Panc1 (cell line): ENCODE measurements at regions not wholly inside any gene's neighbourhood (a gene's known extent, or its start where the extent isn't known, plus 50 kb on each side); places are given as distances from the start of the nearest gene placed in this dataset.
A peak's percentile ranks its signal among the peaks of the same experiment; 100 is the strongest.
"Not testable (repeated sequence)": the region's sequence is repeated elsewhere in the genome, so short reads cannot be mapped to it uniquely, and the experiment has no call there.

Experiments
- ATAC-seq: fragments of 200-7000 bp; cut with Tn5 transposase; 2 replicates; pipeline ENCODE4 v1.9.1; 2020; ENCODE audit warnings: mild to moderate bottlenecking, moderate library complexity
- BruUV-seq: library from RNA; stranded (reverse); fragments of 400-500 nt; replicated peaks from 2 replicates; lab custom pipeline; 2021; lab: Mats Ljungman, UMichigan
- CTCF ChIA-PET: fragments of 300-600 bp; sonication (Branson Sonifier 250); formaldehyde crosslinking; loops from one replicate; lab custom pipeline; 2022; ENCODE audit warnings: antibody characterized with exemption; lab: Charles Lee
- POLR2A ChIA-PET: fragments of 300-600 bp; sonication (Branson Sonifier 250); formaldehyde crosslinking; loops from one replicate; lab custom pipeline; 2022; ENCODE audit warnings: antibody characterized with exemption; lab: Charles Lee
- DNase-seq: peaks from one replicate; pipeline ENCODE4 v3.0.0-alpha.2; 2010; ENCODE audit warnings: low read depth, low spot score
- H3K27ac ChIP-seq: 2 replicates; pipeline ENCODE4 v1.5.1; 2011; ENCODE audit warnings: mild to moderate bottlenecking, low read length, inconsistent platforms
- H3K27me3 ChIP-seq: fragments of 200-500 bp; sonication (Bioruptor generic); 2 replicates; pipeline ENCODE4 v1.6.0; 2014; ENCODE audit warnings: low read length, inconsistent platforms; ENCODE audit not compliant: control insufficient read depth, insufficient read depth
- H3K36me3 ChIP-seq: fragments of 200-500 bp; sonication (Bioruptor generic); 2 replicates; pipeline ENCODE4 v1.5.1; 2014; ENCODE audit warnings: inconsistent platforms, mild to moderate bottlenecking, low read length, moderate library complexity; ENCODE audit not compliant: control insufficient read depth, insufficient read depth
- H3K4me1 ChIP-seq: 2 replicates; pipeline ENCODE4 v1.5.1; 2011; ENCODE audit warnings: inconsistent platforms, mild to moderate bottlenecking, low read length, moderate library complexity; ENCODE audit not compliant: control insufficient read depth, insufficient read depth
- H3K4me3 ChIP-seq, 2 experiments: 2 replicates each; pipeline ENCODE4 v1.5.1; 2011 to 2012; ENCODE audit warnings: low read depth in 2 of 2, low read length in 2 of 2, mild to moderate bottlenecking in 2 of 2, inconsistent platforms in 1 of 2, moderate library complexity in 1 of 2
- H3K9me3 ChIP-seq: fragments of 200-500 bp; sonication (Bioruptor generic); 2 replicates; pipeline ENCODE4 v1.5.1; 2014; ENCODE audit warnings: low read depth, mild to moderate bottlenecking, inconsistent platforms, low read length, moderate library complexity; ENCODE audit not compliant: control insufficient read depth, insufficient read depth
- in situ Hi-C: cut with HindIII; loops from 2 replicates; pipeline ENCODE4 v1.10.0; 2016; ENCODE audit warnings: low sequenced_read_pairs, low pct_unique_long_range_greater_than_20kb
- intact Hi-C: fragments of 100-400 bp; cut with micrococcal nuclease; formaldehyde crosslinking; loops from one replicate; pipeline ENCODE4 v1.10.0; 2022; ENCODE audit not compliant: unreplicated experiment
- TF ChIP-seq, protein P1 (sequence below): fragments of 450-650 bp; IDR thresholded peaks from 2 replicates; pipeline ENCODE4 v1.5.1; 2017; ENCODE audit warnings: mild to moderate bottlenecking

DNA sequence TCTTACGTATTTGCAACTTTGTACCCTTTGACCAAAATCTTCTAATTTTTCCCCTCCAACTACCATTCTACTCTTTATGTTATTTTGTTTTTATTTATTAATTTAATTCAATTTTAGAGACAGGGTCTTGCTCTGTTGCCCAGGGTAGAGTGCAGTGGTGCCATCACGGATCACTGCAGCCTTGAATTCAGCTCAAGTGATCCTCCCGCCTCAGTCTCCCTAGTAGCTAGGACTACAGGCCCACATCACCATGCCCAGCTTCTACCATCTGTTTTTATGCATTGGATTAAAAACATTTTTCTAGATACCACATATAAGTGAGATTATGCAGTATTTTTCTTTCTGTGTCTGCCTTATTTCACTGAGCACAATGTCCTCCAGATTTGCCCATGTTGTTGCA, 2912.5 kb downstream of the RPIA start:
- H3K4me3 ChIP-seq, H3K9me3 ChIP-seq, BruUV-seq, CTCF ChIA-PET, H3K27ac ChIP-seq, H3K4me1 ChIP-seq, H3K36me3 ChIP-seq, ATAC-seq, in situ Hi-C loops, intact Hi-C loops, DNase-seq, H3K27me3 ChIP-seq, POLR2A ChIA-PET: not testable (repeated sequence)

DNA sequence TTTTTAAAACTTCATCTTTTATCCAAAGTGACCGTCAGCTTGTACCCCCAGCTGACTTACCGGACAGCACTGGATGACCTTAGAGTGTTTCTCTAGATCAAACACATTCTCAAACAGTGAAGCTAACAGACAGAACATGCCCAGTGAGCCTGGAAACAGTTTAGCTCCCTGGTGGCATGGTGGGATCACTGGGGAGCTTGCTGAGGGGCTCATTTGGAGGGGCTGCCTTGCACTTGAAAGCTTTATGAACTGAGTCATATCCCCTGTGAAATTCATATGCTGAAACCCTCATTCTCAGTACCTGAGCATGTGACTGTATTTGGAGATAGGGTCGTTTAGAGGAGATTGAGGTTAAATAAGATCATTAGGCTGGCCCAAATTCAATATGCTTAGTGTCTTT, 2913.2 kb downstream of the RPIA start:
- H3K9me3 ChIP-seq, H3K27me3 ChIP-seq, ATAC-seq, POLR2A ChIA-PET, H3K27ac ChIP-seq, BruUV-seq, DNase-seq, H3K36me3 ChIP-seq, H3K4me3 ChIP-seq, intact Hi-C loops, CTCF ChIA-PET, in situ Hi-C loops, H3K4me1 ChIP-seq: not testable (repeated sequence)

DNA sequence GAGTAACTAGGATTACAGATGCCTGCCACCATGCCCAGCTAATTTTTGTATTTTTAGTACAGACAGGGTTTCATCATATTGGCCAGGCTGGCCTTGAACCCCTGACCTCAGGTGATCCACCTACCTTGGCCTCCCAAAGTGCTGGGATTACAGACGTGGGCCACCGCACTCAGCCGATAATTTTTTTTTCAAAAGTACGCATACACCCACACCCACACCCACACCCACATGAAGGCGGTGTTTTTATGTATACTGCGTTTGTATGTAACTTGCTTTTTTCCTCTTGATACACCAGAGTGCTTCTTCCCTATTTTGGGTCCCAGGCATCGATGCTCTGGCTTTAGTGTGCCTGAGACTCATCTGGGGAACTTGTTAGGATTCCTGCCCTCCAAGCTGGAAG, 2932.3 kb downstream of the RPIA start:
- in situ Hi-C loops, H3K4me1 ChIP-seq, H3K27ac ChIP-seq, BruUV-seq, POLR2A ChIA-PET, H3K9me3 ChIP-seq, H3K36me3 ChIP-seq, H3K27me3 ChIP-seq, DNase-seq, CTCF ChIA-PET, ATAC-seq, H3K4me3 ChIP-seq, intact Hi-C loops: not testable (repeated sequence)

DNA sequence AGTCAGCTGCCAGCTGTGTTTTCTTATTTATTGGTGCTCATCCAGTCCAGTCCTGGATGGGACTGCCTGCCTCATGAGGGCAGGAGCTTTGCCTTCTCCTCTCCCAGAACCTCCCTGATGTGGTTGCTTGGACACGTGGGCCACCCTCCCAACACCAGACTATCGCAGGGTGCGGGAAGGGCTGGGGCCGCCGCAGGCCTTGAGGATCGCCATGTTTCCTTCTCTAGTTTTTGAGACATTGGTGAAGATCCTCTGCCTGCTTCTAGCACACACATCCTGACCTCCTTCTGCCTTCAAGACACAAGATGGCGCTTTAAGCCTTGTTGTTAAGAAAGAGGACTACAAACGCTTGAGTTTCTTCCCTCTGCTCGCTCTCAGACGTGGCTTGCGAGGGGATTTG, 2937.0 kb downstream of the RPIA start:
- in situ Hi-C loops, ATAC-seq, H3K9me3 ChIP-seq, intact Hi-C loops, H3K4me1 ChIP-seq, BruUV-seq, H3K27me3 ChIP-seq, CTCF ChIA-PET, H3K27ac ChIP-seq, H3K4me3 ChIP-seq, POLR2A ChIA-PET, DNase-seq, H3K36me3 ChIP-seq: not testable (repeated sequence)
- TF ChIP-seq, protein P1, sequence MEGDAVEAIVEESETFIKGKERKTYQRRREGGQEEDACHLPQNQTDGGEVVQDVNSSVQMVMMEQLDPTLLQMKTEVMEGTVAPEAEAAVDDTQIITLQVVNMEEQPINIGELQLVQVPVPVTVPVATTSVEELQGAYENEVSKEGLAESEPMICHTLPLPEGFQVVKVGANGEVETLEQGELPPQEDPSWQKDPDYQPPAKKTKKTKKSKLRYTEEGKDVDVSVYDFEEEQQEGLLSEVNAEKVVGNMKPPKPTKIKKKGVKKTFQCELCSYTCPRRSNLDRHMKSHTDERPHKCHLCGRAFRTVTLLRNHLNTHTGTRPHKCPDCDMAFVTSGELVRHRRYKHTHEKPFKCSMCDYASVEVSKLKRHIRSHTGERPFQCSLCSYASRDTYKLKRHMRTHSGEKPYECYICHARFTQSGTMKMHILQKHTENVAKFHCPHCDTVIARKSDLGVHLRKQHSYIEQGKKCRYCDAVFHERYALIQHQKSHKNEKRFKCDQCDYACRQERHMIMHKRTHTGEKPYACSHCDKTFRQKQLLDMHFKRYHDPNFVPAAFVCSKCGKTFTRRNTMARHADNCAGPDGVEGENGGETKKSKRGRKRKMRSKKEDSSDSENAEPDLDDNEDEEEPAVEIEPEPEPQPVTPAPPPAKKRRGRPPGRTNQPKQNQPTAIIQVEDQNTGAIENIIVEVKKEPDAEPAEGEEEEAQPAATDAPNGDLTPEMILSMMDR, result 0 out of 2 replicates have a peak, but pooled peaks have one; percentile 6

DNA sequence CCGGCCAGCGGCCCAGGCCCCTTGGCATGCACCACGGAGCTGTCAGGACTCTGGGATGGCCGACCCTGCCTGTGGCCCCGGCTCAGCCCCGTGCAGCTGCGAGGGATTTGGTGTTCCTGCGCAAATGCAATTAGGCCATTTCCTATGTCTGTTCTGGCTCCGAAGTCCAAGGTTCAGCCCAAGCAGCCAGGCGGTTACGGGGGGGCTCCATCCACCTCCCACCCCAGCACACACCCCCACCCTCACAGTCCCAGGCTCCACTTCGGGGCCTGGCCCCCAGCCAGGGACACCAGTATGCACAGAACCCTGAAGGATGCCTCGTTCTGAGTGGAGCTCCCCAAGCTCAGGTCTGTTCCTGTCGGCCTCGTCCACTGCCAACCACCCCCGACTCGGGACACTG, 2965.7 kb downstream of the RPIA start:
- H3K9me3 ChIP-seq, H3K4me1 ChIP-seq, DNase-seq, POLR2A ChIA-PET, H3K27ac ChIP-seq, BruUV-seq, in situ Hi-C loops, ATAC-seq, H3K4me3 ChIP-seq, H3K36me3 ChIP-seq, intact Hi-C loops, CTCF ChIA-PET, H3K27me3 ChIP-seq: not testable (repeated sequence)

DNA sequence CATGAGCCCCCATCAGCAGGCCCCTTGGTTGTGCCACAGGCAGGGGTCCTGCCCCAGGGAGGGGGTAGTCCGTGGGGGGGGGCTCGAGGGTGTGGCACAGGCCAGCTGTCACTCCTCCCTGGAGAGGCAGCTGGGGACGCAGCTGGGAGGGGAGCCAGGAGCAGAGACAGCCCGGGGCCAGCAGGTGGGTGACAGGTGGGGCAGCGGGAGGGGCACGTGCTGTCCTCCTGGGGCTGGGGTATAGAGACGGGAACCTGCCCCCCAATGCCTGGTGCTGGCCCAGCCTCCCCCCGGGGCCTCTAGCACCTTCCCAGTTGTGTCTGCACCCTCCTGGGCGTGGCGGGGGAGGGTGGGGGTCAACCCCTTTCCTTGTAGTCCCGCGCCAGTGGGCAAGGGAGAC, 2966.9 kb downstream of the RPIA start:
- H3K27ac ChIP-seq, intact Hi-C loops, H3K27me3 ChIP-seq, in situ Hi-C loops, ATAC-seq, H3K4me3 ChIP-seq, H3K9me3 ChIP-seq, BruUV-seq, H3K4me1 ChIP-seq, H3K36me3 ChIP-seq, POLR2A ChIA-PET, CTCF ChIA-PET, DNase-seq: not testable (repeated sequence)

DNA sequence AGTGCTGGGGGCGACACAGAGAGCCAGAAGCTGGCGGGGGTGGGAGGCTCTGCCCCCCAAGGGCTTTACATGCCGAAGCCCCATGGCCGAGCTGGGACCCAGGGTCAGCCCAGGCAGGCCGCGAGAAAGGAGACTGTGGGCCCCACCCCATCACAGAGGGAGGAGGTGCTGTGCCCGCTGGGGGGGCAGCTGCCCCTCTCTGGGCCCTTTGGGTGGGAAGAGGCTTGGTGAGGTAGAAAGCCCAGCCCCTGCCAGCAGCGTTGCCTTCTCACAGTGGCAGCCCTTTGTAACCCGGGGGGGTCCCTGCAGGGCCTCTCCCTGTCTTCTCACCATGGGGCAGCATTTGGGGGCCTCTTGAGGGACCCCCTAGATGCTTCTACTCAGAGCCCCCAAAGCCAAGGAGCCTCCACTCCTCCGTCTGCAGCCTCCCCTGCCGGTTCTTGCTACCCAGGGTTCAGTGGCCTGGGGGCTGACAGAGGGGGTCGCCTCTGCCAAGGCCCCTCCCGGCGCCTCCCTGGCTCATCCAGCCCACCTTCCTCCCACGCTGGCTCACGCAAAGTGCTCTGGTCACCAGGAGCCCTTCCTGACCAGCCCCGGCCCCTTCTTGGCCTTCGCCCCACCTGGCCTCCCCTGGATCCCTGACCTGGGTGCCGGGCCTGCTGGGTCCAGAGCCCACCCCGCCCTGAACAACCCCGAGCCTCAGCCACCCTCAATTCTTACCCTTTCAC, 2967.9 kb downstream of the RPIA start:
- intact Hi-C loops, POLR2A ChIA-PET, H3K36me3 ChIP-seq, BruUV-seq, H3K27ac ChIP-seq, DNase-seq, CTCF ChIA-PET, H3K27me3 ChIP-seq, in situ Hi-C loops, ATAC-seq, H3K9me3 ChIP-seq, H3K4me3 ChIP-seq, H3K4me1 ChIP-seq: not testable (repeated sequence)
